K562 (cell line): ENCODE measurements at regions not wholly inside any gene's neighbourhood (a gene's known extent, or its start where the extent isn't known, plus 50 kb on each side); places are given as distances from the start of the nearest gene placed in this dataset.

Experiments
- ATAC-seq: fragments of 200-7000 bp; cut with Tn5 transposase; 3 replicates; pipeline ENCODE4 v1.9.1; 2020; ENCODE audit warnings: moderate library complexity
- BruUV-seq: library from RNA; stranded (reverse); fragments of 400-500 nt; replicated peaks from 2 replicates; lab custom pipeline; 2021; lab: Mats Ljungman, UMichigan
- CTCF ChIA-PET: fragments of 300-600 bp; formaldehyde crosslinking; extraction: SDS; loops from one replicate; lab custom pipeline; 2021; ENCODE audit warnings: low intra/inter-chr PET ratio; lab: Yijun Ruan, JAX
- POLR2A ChIA-PET: fragments of 300-600, 350-650 bp; sonication (Branson Sonifier 250); formaldehyde crosslinking; extraction: SDS; loops from one replicate; lab custom pipeline; 2021; ENCODE audit warnings: antibody characterized with exemption, inconsistent platforms; lab: Yijun Ruan, JAX
- DNase-seq, 4 experiments: peaks; one replicate each; pipeline versions ENCODE4 v3.0.0 to v3.0.0-alpha.2; 2011 to 2018; ENCODE audit warnings: low spot score in 3 of 4, mixed read lengths in 3 of 4; ENCODE audit errors: extremely low read depth in 1 of 4
- FAIRE-seq: peaks from 2 replicates; lab custom pipeline; 2011; peaks lifted over from hg19 to GRCh38; lab: Jason Lieb, UNC
- H2AFZ ChIP-seq: 2 replicates; pipeline ENCODE4 v1.6.0; 2011; ENCODE audit warnings: low read depth, low read length, control low read depth, inconsistent platforms
- H3K27ac ChIP-seq: fragments of 200-600 bp; 3 replicates; pipeline ENCODE4 v1.8.0; 2011; ENCODE audit warnings: low read depth, mild to moderate bottlenecking, control low read depth, inconsistent platforms, low read length, moderate library complexity, mixed read lengths; ENCODE audit errors: extremely low read depth
- H3K27me3 ChIP-seq, 2 experiments: fragments of 300-600 bp in 1 of 2; 2 replicates in 1 of 2; 3 replicates in 1 of 2; pipeline versions ENCODE4 v1.6.0 to v1.8.0; 2011; ENCODE audit warnings: inconsistent platforms in 2 of 2, low read length in 2 of 2, mild to moderate bottlenecking in 1 of 2, mixed read lengths in 1 of 2, moderate library complexity in 1 of 2; ENCODE audit not compliant: control insufficient read depth in 2 of 2, insufficient read depth in 2 of 2
- H3K36me3 ChIP-seq: fragments of 300-600 bp; 3 replicates; pipeline ENCODE4 v1.8.0; 2011; ENCODE audit warnings: mild to moderate bottlenecking, low read length, inconsistent platforms; ENCODE audit not compliant: control insufficient read depth, insufficient read depth
- H3K4me1 ChIP-seq, 2 experiments: fragments of 200-600 bp in 1 of 2; replicated peaks in 1 of 2; 2 replicates in 1 of 2; 3 replicates in 1 of 2; pipeline versions ENCODE4 v1.5.1 to v1.8.0; 2011; ENCODE audit warnings: inconsistent platforms in 2 of 2, low read length in 2 of 2, mild to moderate bottlenecking in 1 of 2, mixed read lengths in 1 of 2, moderate library complexity in 1 of 2; ENCODE audit not compliant: control insufficient read depth in 2 of 2, insufficient read depth in 2 of 2
- H3K4me2 ChIP-seq: 2 replicates; pipeline ENCODE4 v1.6.1; 2011; ENCODE audit warnings: low read length, control low read depth, inconsistent platforms, mixed read lengths; ENCODE audit not compliant: insufficient read depth
- H3K4me3 ChIP-seq: fragments of 200-600 bp; sonication (generic), shearing (Covaris generic); 2 replicates; pipeline ENCODE4 v1.5.1; 2016; ENCODE audit warnings: control low read depth, inconsistent platforms
- H3K79me2 ChIP-seq: fragments of 200-600 bp; 3 replicates; pipeline ENCODE4 v1.8.0; 2011; ENCODE audit warnings: low read length, inconsistent platforms; ENCODE audit not compliant: control insufficient read depth, insufficient read depth
- H3K9ac ChIP-seq, 2 experiments: 2 replicates each; pipeline versions ENCODE4 v1.6.0 to v1.6.1; 2011; ENCODE audit warnings: low read depth in 2 of 2, low read length in 2 of 2, control low read depth in 1 of 2, inconsistent platforms in 1 of 2, mild to moderate bottlenecking in 1 of 2, mixed read lengths in 1 of 2; ENCODE audit not compliant: insufficient read depth in 1 of 2
- H3K9me1 ChIP-seq: one replicate; pipeline ENCODE4 v1.6.0; 2011; ENCODE audit warnings: inconsistent platforms, mild to moderate bottlenecking, low read length, moderate library complexity; ENCODE audit not compliant: control insufficient read depth, insufficient read depth
- H3K9me3 ChIP-seq: replicated peaks from 2 replicates; pipeline ENCODE4 v1.5.1; 2011; ENCODE audit warnings: low read depth, low read length, inconsistent platforms; ENCODE audit not compliant: control insufficient read depth, insufficient read depth
- H4K20me1 ChIP-seq: replicated peaks from 2 replicates; pipeline ENCODE4 v1.6.1; 2011; ENCODE audit warnings: low read length, inconsistent platforms, mixed read lengths; ENCODE audit not compliant: control insufficient read depth, insufficient read depth
- CBX2 ChIP-seq: fragments of 200-600 bp; sonication (generic); IDR thresholded peaks from one replicate; pipeline ENCODE4 v1.6.1; 2012; ENCODE audit warnings: mild to moderate bottlenecking, low read length, inconsistent platforms; ENCODE audit not compliant: insufficient read depth, poor library complexity, severe bottlenecking
- ETV6 ChIP-seq, 3 experiments: fragments of 150-350 bp in 1 of 3; sonication (generic) in 1 of 3; formaldehyde crosslinking in 1 of 3; IDR thresholded peaks; 2 replicates each; pipeline versions ENCODE4 v1.6.1 to v1.8.0; 2014 to 2022; ENCODE audit warnings: borderline replicate concordance in 2 of 3, low read depth in 2 of 3, antibody characterized with exemption in 1 of 3, low read length in 1 of 3, mild to moderate bottlenecking in 1 of 3, missing genetic modification reagents in 1 of 3
- OTX1 ChIP-seq: fragments of 450-650 bp; formaldehyde crosslinking; IDR thresholded peaks from 2 replicates; pipeline ENCODE4 v1.4.0; 2022; ENCODE audit warnings: mild to moderate bottlenecking
- PBX2 ChIP-seq, 2 experiments: IDR thresholded peaks in 1 of 2; conservative IDR thresholded peaks in 1 of 2; 2 replicates each; pipeline ENCODE4 v1.6.1; 2016; ENCODE audit warnings: low read depth in 2 of 2, mild to moderate bottlenecking in 1 of 2, missing compliant biosample characterization in 1 of 2, missing genetic modification characterization in 1 of 2, moderate library complexity in 1 of 2
- SMARCA4 ChIP-seq: fragments of 450-650 bp; IDR thresholded peaks from 2 replicates; pipeline ENCODE4 v1.6.1; 2016
- SREBF1 ChIP-seq: fragments of 150-350 bp; IDR thresholded peaks from 2 replicates; pipeline ENCODE4 v1.6.1; 2014; ENCODE audit warnings: antibody characterized with exemption, low read depth, low read length, borderline replicate concordance
- SREBF2 ChIP-seq: sonication (generic); formaldehyde crosslinking; IDR thresholded peaks from 2 replicates; pipeline ENCODE4 v1.4.0; 2020; ENCODE audit warnings: mild to moderate bottlenecking, missing genetic modification reagents
- ZBED1 ChIP-seq: IDR thresholded peaks from 2 replicates; pipeline ENCODE4 v1.6.1; 2014
- ZBTB26 ChIP-seq: fragments of 450-650 bp; formaldehyde crosslinking; IDR thresholded peaks from 2 replicates; pipeline ENCODE4 v1.4.0; 2022; ENCODE audit warnings: missing genetic modification characterization
- ZNF232 ChIP-seq: sonication (generic); formaldehyde crosslinking; IDR thresholded peaks from 2 replicates; pipeline ENCODE4 v1.8.0; 2022; ENCODE audit warnings: mild to moderate bottlenecking, missing genetic modification reagents
- ZNF24 ChIP-seq: fragments of 450-650 bp; IDR thresholded peaks from 2 replicates; pipeline ENCODE4 v1.6.1; 2016
- ZNF512 ChIP-seq: IDR thresholded peaks from 2 replicates; pipeline ENCODE4 v1.6.1; 2016; ENCODE audit warnings: missing genetic modification characterization, missing compliant biosample characterization
- ZNF57 ChIP-seq: fragments of 450-650 bp; formaldehyde crosslinking; IDR thresholded peaks from 2 replicates; pipeline ENCODE4 v1.4.0; 2020; ENCODE audit warnings: mild to moderate bottlenecking, moderate library complexity
- WGBS: fragments of 100-300 bp; shearing (Covaris generic); methylation state at CpG from one replicate; pipeline ENCODE4 v1.1.6; 2016; ENCODE audit warnings: low coverage, mixed read lengths; ENCODE audit not compliant: insufficient coverage; ENCODE audit errors: missing lambda C conversion rate; 5-methylcytosine and 5-hydroxymethylcytosine counted together
- in situ Hi-C: fragments of 300-500 bp; cut with MboI; formaldehyde crosslinking; loops from 4 replicates; pipeline ENCODE4 v1.15.0; 2018; ENCODE audit warnings: inconsistent platforms, mixed read lengths
- intact Hi-C: fragments of 100-400 bp; cut with micrococcal nuclease; formaldehyde crosslinking; loops from 2 replicates; pipeline ENCODE4 v1.14.2; 2022
- TF ChIP-seq, protein P1 (sequence below): sonication (generic); formaldehyde crosslinking; IDR thresholded peaks from 2 replicates; pipeline ENCODE4 v1.4.0; 2020; ENCODE audit warnings: mild to moderate bottlenecking, missing genetic modification reagents

GRCh38 chr14:76289276-76289675 lies 86.7 kb upstream of the ESRRB start (continued):
- TF ChIP-seq PBX2 (CRISPR knock-in tag; IDR thresholded peaks at IDR 0.05; ENCODE audit: low read depth) = no peak
- TF ChIP-seq PBX2 (tag; conservative IDR thresholded peaks at IDR 0.05; ENCODE audit: low read depth) = no peak
- no peak for TF ChIP-seq ZNF232 (CRISPR knock-in tag)
- no peak for TF ChIP-seq OTX1 (CRISPR knock-in tag)
- TF ChIP-seq ZNF57 (CRISPR knock-in tag) = no peak

- H3K27ac ChIP-seq = no peak overlapping the region
- peaks cover 11% of the 10 kb centered on the region; the same call in 2 of the 3 replicates for H3K79me2 ChIP-seq
- CTCF ChIA-PET = no interaction called here
- POLR2A ChIA-PET = no interaction called here
- intact Hi-C loops = no loop called here
- in situ Hi-C loops = no loop called here
- H3K9me1 ChIP-seq = no peaks in the 10 kb centered on the region
- BruUV-seq = no TSS peak
- H3K9ac ChIP-seq = no peak overlapping the region
- FAIRE-seq (no peak), DNase-seq (no peak), ATAC-seq (no peak)
- no peaks in the 10 kb centered on the region; a peak in 3 of 5 replicates for H3K4me1 ChIP-seq
- no peak overlapping the region for H3K4me3 ChIP-seq
- no peaks in the 10 kb centered on the region for H3K9me3 ChIP-seq
- H2AFZ ChIP-seq = no peak overlapping the region
- no peaks in the 10 kb centered on the region for H4K20me1 ChIP-seq
- 0 out of 3 replicates have a peak, but pooled peaks cover 3% of the 10 kb centered on the region for H3K36me3 ChIP-seq
- 71% methylated on average over 4 of the region's 10 CpGs for WGBS
- no peak overlapping the region for H3K4me2 ChIP-seq
- H3K27me3 ChIP-seq = no peaks in the 10 kb centered on the region
- TF ChIP-seq ZBED1 (no peak), ETV6 (IDR thresholded peaks at IDR 0.05; ENCODE audit: borderline replicate concordance in 1 of 2, low read depth in 2 of 2, low read length in 1 of 2) (no peak), ETV6 (CRISPR knock-in tag; IDR thresholded peaks at IDR 0.05; ENCODE audit: borderline replicate concordance) (no peak), CBX2 (no peak), ZBTB26 (CRISPR knock-in tag) (no peak), SMARCA4 (no peak), SREBF1 (no peak), ZNF512 (tag) (no peak), SREBF2 (CRISPR knock-in tag) (no peak), ZNF24 (no peak)
- TF ChIP-seq, protein P1, sequence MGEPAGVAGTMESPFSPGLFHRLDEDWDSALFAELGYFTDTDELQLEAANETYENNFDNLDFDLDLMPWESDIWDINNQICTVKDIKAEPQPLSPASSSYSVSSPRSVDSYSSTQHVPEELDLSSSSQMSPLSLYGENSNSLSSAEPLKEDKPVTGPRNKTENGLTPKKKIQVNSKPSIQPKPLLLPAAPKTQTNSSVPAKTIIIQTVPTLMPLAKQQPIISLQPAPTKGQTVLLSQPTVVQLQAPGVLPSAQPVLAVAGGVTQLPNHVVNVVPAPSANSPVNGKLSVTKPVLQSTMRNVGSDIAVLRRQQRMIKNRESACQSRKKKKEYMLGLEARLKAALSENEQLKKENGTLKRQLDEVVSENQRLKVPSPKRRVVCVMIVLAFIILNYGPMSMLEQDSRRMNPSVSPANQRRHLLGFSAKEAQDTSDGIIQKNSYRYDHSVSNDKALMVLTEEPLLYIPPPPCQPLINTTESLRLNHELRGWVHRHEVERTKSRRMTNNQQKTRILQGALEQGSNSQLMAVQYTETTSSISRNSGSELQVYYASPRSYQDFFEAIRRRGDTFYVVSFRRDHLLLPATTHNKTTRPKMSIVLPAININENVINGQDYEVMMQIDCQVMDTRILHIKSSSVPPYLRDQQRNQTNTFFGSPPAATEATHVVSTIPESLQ = no peak
These were observed 83.4 kb upstream of the ESRRB start for GRCh38 chr14:76292561-76292960.
